ENCODE measurements at regions not wholly inside any gene's neighbourhood (a gene's known extent, or its start where the extent isn't known, plus 50 kb on each side); places are given as distances from the start of the nearest gene placed in this dataset.
"Not testable (repeated sequence)": the region's sequence is repeated elsewhere in the genome, so short reads cannot be mapped to it uniquely, and the experiment has no call there.

DNA sequence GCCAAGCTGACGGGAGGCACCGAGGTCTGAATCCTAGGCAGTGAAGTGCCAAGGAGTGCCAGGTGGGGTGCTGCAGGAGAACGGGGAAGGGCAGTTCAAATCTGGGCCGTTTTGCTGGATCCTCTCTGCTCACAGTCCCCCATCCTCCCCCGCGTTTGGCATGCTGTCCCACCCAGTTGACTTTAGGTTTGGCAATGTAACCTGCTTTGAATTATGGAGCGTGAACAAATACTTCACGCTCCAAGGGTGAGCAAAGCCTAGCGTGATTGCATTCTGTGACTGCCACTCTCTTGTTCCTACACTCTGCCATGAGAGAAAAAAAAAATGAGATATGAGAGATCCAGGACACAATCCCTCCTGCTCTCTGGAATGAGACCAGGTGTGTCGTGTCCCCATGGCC lies 381.9 kb downstream of the ZNF516 start:
- DNase-seq = no peak

DNA sequence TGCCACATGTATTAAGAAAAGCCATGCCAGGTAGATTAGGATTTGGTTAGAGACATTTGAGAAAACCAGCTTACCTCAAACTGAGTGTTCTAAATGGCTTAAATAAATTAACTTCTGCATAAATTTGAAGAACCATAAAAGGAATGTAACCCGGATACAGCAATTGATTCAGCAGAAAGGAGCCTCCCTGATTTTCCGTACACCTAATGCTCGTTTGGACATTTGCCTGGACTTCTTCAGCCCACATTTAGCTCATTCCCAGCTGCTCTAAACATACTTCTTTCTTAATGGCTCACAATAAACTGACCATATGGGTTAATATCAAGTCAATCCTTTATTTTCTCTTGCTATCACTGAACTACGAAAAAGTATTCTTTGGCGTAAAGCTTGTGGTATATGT lies 392.4 kb downstream of the ZNF516 start:
- DNase-seq = no peak

DNA sequence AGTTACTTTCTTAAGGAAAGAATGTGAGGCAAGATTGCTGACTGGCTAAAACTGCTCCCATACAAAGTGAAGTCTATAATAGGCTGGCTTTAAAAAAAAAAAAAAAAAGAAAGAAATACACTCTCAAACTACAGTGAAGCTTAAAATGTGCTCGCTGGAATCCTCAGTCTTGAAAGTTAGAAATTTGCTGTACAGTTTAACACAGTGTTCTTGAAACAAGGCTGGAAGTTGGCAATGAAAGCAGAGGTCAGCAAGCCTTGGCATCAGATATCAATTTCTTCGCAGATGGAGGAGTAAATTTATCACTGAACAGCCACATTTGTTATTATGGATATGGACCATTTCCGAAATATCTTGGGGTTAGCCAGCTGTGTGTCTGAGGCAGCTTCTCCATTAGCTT lies 392.9 kb downstream of the ZNF516 start:
- no peak for DNase-seq

DNA sequence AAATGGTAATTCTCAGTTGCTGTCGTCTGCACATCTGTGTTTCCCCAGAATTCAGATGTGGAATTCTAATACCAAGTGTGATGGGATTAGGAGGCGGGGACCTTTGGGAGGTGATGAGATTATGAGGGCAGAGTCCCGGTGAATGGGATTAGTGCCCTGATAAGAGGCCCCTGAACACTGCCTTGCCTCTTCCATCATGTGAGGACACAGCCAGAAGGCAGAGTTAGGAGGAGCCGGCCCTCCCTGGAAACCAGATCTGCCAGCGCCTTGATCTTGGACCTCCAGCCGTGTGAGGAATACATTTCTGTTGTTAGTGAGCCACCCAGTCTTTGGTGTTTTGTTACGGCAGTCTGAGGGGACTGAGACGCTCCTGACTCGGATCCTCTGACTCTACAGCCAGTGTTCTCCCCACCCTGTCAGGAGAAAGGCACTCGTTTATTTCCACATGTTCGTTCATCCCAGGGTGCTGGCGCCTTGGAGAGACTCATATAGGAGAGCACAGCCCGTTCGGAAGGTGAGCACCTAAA lies 395.0 kb downstream of the ZNF516 start:
- DNase-seq = no peak

DNA sequence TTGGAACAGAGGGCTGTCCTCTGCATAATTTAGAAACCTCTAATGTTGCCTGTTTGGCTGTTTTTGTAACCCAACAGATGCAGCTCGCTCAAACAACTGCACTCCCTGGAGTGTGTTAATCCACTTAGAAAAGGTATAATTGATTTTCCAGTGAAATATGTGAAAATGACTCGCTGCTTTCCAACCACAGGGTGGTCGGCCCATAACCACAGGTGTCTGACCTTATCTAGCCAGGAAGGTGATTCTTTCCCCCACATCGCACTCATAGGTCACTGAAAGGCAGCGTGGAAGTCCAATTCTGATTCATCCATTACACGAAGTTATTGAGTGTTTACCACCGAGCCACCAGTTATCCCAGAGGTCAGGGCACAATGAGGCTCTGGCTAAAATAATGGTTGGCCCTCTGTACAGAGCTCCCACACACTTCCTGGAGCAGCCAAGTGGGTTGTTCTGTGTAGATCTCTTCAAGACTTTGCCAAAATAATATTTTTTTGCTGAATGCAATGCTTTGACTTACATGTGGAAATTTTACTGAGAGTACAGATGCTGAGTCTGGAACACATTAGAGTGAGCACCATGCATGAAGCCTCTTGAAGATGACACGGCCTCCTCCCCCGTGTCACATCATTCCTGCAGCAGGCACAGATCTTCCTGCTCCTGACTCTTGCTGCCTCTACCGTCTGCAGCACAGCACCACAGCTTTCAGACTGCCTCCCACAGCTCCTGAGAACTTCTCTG lies 396.2 kb downstream of the ZNF516 start:
- no peak for DNase-seq

DNA sequence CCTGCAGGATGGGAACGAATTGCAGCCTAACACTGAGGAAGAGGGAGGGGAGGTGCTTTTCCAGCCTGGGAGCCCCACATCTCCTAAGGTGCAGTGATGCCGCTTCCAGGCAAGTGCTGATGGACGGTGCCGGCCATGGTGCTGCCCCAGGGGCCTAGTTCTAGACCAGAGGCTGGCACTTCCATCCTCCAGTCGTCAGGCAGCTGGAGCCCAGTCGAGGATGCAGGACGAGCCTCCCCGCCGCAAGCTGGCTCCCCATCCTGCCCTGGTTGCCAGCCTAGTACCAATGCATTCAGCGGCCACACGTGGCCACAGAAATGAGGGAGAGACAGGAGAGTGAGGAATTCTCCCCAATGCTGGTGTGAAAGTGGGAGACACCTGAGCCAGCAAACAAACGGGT lies 413.5 kb downstream of the ZNF516 start:
- DNase-seq = no peak

DNA sequence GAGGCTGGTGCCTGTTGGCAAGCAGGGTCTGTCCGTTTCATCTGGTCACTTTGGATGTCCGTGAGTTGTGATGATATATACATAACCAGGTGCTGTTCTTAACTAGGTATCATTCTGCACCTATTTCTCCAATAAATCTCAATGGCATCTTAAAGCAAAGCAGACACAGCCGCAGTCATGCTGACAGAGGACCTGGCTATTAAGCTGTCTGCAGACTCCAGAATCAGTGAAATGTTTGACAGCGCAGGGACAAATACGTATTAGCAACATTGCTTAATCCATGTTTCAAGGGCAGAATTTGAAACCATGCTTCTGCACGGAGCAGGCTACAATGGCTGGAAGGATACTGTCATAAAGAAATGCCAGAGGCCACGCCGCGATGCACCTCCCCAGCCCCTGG lies 414.6 kb downstream of the ZNF516 start:
- DNase-seq = no peak

DNA sequence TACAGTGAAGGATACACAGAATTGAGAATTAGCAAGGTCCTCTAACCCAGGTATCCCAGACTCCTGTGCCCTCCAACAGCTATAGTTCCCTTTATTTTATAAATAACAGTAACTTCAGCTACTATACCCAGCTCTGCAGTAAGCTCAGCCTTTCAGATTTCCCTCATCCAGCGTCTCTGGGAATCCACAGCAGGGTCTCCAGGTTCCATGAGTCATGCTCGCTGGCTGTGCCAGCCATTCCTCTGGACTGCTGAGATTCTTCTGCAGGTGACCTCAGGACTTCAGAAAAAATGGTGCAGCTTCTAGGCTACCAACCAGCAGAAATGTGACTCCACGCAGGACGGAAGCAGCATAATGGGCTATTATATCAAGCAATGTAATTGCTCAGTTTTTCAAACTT lies 419.3 kb downstream of the ZNF516 start:
- DNase-seq = no peak

DNA sequence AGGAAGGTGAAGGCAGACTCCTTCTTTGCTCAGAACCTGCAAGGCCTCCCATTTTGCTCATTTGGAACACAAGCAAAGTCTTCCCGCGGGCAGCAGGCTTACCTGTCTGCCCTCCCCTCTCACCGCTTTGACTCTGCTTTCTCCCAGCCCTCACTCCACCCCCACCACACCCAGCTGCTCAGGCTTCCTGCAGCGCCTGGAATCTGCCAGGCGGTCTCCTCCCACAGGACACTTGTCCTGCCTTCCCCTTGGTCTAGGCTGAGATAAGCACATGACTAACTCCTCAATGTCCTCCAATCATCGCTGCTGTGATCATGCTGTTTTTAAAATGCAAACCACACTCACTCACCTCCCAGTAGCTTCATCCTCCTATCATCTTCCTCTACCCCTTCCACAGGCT lies 430.0 kb downstream of the ZNF516 start:
- DNase-seq = no peak

DNA sequence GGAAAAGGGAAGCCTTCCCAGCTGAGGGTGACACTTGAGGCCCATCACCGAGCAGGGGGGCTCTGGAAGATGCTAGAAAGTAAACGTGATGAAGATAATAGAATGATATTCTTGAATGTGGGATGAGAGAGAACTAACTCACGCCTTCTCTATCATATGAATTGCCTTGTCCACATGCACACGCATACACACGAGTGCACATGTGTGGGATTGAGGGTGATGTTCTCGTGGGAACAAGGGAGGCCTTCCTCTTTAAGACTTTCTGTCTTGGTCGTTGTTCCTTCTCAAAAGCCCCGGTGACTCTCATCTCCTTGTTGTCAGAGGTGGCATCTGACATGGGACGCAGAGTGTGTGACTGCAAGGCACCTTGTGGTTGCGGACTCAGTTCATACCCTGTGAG lies 436.9 kb downstream of the ZNF516 start:
- no peak for DNase-seq

DNA sequence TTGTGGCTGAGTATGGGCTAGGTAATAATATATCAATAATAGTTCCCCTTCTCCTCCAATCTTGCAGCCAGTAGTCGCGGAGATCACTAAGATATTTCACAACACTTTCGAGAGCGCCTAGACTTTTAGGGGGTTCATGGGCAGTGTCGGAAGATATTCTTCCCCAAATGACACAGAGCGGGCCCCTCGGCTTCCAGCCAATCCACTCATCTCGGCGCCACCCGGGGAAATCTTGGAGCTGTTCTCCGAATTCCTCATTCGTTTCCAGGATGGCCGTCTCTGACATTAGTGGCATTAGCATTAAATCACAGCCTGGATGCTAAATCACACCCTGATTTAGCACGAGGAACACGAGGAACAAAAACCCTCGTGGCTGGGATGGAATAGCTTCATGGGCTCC lies 437.7 kb downstream of the ZNF516 start:
- no peak for DNase-seq

DNA sequence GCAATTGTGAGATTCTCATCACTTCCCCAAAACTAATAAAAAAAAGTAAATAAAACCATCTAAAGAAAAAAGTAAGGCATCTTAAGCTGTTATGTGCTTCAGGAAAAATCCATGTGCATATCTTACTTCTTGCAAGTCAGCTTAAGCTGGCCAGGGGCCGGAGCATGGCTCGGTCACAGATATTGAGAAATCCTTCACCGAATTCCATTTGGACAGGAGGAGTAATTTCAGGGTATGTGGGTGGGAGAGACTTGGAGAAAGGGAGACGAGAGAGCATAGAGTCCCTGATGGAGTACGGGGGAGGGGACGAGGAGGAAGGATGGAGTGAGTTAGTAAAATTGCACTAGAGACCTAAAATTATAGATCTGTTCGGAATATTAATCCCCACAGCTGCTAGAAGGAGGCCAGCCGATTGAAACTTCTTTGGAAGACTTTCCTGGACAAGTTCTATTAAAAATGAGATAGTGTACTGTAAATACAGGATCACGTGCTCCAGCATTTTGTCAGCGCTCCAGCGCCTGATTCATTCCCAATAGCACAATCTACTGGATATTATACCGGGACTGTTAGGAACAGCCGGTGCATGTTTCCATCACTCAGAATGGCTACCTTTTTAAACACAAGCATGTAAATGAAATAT lies 438.5 kb downstream of the ZNF516 start:
- DNase-seq = no peak

DNA sequence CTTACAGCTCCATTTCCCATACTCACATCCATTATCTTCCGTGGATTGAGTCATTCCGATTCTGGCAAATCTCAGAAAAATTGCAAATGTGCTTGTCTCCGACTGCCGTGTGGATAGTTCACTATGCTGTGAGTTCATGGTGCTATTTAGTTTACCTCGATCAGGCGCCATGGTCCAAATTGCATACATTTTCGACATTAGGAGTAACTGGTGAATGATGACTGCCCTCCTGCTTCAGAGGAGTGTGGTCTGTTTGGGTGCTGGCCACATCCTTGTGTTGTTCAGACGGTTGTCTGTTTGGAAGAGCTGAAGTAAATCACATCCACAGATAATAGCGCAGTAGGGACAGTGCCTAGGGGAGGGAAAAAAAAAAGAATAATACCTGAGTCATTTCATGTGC lies 439.5 kb downstream of the ZNF516 start:
- no peak for DNase-seq

DNA sequence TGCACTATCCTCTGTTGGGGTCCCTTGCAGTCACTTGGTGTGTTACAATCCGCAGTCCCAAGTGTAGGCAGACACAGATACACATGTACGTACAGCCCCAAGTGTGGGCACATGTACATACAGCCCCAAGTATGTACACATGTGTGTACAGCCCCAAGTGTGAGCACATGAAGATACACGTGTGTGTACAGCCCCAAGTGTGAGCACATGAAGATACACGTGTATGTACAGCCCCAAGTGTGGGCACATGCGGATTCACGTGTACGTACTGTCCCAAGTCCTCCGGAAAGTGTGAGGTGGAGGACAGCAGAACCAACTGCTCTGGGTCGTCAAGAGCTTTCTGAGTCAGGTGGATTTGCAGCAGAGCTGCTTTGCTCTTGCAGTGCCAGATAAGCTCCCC lies 440.0 kb downstream of the ZNF516 start:
- DNase-seq = no peak

DNA sequence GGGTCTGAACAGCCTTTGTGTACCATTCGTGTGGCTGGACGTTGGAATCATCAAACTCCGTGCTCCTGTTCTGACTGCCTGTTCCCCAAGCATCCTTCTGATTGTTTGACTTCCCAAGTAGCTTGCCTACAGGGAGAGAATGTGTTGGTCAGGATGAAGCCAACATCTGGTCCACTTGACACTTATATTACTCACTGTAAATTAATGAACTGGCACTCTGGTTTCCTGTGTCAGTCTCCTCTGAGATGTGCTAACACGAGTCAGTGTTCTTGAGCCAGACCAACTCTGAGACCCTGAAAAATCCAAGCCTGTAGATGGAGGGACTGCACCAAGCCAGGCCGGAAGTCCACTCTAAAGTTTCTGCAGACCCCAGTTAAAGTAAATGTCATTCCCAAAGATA lies 440.9 kb downstream of the ZNF516 start:
- DNase-seq = no peak

DNA sequence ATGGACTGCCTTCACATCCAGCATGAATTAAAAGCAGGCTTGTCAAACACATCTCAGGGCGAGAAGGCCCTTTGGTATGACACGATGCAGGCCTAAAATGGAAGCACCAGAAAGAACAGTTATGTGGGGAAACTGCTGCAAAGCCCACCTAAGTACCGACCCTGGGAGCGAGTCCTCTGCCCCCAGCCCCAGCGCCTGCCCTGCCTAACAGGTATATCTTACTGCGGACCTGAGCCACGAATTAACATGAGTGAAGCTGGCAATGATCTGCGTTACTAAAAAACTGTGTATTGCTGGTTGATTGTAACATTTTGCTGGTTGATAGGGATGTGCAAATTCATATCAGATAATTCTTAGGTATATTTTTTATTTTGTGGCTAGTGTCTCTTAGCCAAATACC lies 441.5 kb downstream of the ZNF516 start:
- no peak for DNase-seq

DNA sequence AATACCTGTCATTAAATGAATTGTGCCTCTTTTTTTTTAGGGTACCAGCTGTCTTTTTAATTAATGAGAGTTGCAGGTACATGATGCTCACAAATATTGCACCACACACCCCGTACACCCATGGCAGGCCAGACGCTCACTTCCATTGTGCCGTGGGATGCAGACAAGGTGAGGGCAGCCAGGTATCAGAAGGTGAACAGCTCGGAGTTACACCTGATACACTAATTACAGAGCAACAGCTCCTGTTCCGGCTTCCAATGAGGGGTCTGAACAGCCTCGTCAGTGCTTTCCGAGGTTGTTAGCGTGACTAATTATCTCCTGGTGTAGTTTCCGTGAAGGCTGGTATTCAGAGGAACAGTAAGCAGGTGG lies 442.8 kb downstream of the ZNF516 start:
- DNase-seq = no peak

DNA sequence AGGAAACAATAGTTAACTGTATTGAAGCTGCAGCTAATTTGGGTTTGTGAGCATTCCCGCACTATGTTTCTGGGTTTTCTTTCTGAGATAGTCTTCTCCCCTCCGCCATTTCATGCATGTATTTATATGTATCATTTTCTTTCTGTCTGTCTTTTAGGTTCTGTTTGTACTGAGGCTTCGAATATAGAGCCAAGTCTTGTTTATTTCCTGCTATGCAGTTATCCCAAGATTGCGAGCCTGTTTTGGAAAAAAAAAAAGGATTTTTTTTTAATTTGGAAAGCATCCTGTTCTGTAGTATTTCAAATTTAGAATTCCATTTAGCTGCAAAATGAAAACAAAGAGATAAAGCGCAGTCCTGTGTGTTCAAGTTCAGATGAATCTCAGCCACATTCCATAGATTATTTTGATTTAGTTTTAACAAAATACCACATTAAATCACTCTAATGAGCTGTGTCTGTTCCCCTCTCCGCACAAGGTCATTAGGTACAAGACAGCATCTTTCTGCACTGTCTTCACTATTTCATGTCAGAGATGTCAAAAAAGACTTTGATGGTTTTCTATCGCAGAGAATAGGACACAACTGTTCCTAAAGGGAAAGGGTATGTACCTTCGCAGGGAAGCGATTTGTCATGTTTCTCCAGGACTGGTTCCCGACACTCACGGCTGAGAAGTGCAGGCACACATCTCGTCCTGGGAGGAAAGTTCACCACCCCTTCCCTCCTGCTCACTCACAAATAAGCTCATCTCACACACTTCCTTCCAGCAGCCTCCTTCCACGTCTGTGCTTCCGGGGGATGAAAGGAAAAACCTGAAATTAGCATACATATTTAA lies 443.4 kb downstream of the ZNF516 start:
- no peak for DNase-seq

DNA sequence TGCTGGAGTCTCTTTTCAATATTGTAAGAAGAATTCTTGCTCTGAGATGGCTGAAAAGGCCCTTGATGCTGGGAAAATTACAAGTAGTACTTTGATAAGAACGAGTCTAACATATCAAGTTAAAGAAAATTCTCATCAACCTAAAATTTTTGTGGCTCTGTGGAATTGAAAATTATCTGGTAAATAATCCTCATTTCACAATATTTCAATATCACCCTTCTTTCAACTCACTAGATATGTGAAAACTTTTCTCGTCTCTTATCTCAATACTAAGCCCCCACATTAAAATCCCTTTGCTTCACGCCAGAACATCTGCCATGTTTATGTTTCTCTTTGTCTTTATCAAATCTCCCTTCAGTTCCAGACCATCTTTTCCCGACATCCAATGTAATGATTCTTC lies 448.8 kb downstream of the ZNF516 start:
- DNase-seq = no peak

DNA sequence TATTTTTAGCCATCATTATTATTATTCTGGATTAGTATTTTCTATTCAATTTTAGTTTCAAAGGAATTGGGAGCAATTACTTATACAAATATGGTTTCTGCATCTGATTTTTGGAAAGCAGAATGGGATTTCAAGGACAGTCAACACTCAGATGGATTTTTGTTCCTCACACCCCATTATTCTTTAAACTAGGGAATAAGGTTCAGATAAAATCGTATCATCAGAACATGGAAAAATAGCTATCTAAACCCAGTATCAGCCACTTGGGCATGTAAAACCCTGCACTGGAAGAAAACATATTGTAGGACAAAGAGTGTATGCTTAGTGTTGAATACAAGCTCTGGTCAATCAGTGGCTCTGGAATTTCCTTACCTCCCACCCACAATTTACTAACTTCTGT lies 452.5 kb downstream of the ZNF516 start:
- no peak for DNase-seq

DNA sequence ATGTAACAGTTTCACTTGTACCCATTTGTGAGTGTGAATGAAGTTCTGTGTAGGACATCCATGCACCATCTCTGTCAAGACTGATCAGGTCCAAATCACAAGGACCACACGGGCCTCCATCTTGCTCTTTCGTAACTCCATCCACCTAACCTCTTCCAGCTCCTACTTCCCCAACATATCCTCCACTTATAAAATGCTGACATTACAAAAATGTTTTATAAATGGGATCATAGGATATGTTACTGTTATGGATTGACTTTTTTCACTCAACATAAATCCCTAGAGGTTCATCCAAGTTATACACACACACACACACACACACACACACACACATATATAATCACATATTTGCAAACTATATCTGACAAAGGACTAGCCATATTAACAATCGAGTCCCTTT lies 476.8 kb downstream of the ZNF516 start:
- no peak for DNase-seq

DNA sequence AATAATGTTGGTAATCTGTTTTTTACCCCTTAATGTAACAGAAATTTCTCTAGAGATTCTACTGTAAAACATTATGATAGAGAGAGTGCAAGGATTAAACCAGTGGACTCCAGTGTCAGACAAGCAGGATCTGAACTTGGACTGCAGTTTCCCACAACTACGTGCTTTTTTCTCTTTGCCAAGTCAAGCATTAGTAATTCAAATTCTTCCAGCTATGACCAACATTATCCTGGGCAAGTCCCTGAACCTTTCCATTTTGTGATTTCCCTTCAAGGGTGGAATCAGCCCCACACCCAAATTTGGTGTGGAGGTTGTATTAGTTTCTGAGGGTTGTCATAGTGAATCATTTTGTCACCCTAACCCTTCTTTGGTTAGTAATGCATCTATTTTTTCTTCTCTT lies 482.0 kb downstream of the ZNF516 start:
- no peak for DNase-seq

DNA sequence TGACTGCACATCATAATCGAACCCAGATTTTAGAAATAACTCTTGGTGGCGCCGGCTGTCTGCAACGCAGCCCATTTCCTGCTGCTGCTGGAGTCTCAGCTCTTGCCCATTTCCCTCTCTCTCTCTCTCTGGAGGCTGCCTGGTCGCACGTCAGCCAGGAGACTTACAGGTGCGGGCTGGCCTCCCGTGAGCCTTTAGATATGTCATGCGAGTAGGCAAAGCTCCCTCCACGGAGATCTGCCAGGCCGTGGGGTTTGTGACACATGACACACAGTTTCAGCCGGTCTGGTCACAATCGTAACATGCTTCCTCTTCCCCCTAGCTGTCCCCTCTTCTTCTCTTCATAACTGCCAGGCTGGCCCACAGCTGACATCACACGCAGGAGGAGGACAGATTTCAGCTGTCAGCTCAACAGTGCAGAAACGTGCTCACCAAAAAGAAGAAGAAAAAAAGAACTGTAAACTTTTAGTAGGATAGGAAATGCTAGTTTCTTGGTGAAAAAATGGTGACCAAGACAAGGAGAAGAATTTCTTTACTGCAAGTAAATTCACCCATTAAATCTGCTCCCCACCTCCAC lies 489.3 kb downstream of the ZNF516 start:
- DNase-seq = no peak

DNA sequence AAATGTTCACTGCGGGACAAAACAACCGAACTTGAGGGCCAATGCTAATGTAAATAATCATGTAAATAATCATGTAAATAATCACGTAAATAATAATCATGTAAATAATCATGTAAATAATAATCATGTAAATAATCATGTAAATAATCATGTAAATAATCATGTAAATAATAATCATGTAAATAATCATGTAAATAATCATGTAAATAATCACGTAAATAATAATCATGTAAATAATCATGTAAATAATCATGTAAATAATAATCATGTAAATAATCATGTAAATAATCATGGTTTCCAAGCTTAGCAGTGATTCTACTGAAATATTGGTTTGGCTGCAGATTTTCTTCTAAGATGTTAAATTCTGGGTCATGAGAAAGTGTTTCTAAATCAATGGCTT lies 507.1 kb downstream of the ZNF516 start:
- DNase-seq = not testable (repeated sequence)
